GM19025 (cell line): ENCODE measurements at regions not wholly inside any gene's neighbourhood (a gene's known extent, or its start where the extent isn't known, plus 50 kb on each side); places are given as distances from the start of the nearest gene placed in this dataset.
"Not testable (repeated sequence)": the region's sequence is repeated elsewhere in the genome, so short reads cannot be mapped to it uniquely, and the experiment has no call there.

Experiments used
- ATAC-seq: cut with Tn5 transposase; IDR thresholded peaks from one replicate; pipeline ENCODE4 v1.9.1; 2021; ENCODE audit warnings: mild to moderate bottlenecking, low read depth, moderate library complexity; ENCODE audit not compliant: unreplicated experiment

DNA sequence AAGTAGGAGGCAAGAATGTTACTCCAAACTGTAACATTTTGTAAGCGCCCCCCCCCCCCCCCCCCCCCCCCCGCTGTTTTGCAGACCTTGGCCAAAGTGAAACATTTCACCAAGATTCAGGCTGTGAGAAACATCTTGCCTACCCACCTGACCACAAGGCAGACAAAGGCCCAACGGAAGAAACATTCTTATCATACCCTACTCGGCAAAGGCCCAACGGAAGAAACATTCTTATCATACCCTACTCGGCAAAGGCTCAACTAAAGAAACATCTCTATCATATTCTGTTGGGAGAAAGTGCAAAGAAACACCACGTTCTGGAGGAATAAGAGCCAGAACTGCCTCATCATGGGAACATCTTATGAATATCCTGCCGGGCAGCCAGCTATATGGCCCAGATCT is 117.1 kb downstream of the JRKL start:
- no peak for ATAC-seq

DNA sequence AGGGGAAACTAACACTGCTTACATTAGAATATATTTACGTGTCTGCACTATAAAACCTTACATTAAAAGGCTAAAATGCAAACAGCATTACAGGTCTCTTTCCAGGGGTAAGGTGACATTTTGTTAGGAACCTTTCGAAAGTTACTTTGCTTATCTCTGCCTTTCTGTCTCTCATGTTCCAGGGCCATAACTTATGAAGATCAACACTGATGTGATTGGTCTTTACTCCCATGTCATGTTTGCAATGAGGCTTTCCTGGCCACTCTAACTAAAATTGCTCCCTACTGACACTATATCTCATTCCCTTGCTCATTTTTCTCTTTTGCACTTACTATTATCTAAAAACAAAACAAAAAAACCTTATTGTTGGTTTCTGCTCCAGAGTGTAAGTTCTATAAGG is 119.0 kb downstream of the JRKL start:
- ATAC-seq, result no peak

DNA sequence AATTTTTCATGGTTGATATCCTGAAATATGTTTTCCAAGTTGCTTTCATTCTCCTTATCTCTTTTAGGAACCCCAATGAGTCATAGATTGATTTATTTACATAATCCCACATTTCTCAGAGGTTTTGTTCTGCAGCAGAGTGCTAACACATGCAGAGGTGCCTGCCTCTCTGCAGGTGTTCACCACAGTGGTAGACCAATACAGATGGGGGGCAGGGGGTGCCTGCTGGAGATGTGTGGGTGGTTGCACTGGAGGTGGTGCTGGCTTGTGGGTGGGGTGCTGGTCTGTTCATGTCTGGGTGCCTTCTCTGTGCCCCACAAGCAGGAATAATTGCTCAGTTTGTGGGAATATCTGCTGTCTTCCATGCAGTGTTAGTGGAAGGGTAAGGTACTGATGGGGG is 131.1 kb downstream of the JRKL start:
- no peak for ATAC-seq

DNA sequence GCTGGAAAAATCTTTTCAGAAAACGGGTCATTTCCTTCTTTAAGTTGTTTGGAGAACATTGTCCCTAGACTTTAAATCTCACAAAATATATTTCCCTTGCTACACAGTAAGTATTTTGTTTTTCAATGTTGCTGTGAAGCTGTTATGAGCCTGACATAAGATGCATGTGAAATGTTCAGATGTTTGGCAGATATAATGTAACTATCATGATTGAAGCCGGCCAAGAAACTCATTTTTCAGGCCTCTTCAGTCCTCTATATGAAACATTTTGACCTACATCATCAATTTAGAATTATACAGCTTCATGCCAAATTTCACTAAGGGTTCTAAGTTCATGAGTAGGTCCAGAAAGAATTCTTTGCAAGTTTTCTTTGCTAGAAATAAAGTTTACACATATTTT is 133.8 kb downstream of the JRKL start:
- ATAC-seq, result no peak

DNA sequence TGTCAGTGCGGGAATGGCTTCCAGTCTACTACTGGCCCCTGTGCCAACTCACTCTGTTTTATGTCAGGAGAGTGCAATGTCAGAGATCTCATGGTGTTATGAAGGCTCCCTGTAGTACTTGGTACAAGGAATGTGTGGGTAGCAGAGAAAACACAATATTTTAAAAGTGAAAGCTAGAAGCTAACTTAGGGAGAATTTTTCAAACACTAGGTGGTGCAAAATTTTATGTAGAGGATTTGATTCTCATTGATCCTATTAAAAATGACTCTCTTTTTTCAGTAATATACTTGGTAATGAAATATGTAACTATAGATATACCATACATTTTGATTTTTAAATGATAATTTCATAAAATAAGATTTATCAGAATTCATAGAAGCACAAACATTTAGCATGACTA is 134.7 kb downstream of the JRKL start:
- no peak for ATAC-seq

DNA sequence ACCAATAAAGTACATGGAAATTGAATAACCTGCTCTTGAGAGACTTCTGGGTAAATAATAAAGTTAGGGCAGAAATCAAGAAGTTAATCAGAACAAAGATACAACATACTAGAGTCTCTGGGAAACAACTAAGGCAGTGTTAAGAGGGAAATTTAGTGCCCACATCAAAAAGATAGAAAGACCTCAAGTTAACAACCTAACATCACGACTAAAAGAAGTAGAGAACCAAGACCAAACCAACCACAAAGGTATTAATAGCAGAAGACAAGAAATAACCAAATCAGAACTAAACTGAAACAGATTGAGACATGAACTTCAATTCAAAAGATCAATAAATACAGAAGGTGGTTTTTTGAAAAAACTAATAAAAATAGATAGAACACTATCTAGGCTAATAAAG is 140.7 kb downstream of the JRKL start:
- no peak for ATAC-seq

DNA sequence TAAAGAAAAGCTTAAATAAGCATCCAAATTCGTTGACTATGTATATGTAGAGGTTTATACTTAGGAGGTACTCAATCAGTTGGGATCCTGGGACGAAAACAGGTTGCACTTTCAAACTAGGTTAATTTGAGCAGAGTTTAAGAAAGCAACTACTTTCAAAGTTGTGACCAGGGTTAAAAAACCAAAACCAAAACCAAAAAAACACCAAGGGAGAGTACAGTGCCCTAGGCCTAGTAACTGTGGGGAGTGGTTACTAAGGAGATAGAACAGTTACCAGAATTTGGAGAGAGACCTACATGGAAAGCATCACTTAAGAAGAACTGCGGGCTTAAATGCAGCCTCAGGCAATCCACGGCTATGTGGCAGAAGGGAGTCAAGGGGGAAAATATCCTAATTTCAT is 148.3 kb downstream of the JRKL start:
- peak; percentile 92 for ATAC-seq

DNA sequence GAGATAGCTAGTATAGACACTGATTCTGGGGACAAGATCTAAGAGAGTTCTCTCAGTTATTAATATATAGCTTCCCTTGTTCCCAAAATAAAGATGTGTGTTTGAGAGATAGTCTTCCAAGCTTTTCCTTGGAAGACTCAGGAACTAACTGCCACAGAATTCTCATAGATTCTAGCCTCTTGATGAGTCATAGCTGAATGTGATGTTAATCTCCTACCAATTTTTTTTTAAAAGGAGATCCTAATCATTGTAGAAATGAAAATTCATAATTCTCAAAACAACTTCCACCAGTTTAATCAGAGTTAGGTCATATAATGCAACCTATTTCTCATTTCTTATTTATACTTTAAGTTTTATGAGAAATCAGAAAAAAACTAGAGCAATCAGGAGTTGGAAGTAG is 148.8 kb downstream of the JRKL start:
- no peak for ATAC-seq

DNA sequence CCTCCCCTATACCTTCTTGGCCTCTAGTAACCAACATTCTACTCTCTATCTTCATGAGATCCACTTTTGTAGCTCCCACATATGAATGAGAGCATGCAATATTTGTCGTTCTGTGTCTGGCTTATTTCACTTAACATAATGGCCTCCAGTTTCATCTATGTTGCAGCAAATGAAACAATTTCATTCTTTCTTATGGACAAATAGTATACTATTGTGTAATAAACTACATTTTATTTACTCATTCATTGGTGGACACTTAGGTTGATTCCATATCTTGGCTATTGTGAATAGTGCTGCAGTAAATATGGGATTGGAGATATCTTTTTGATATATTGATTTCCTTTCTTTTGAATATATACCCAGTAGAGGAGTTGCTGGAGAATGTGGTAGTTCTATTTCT is 151.1 kb downstream of the JRKL start:
- ATAC-seq, result no peak

DNA sequence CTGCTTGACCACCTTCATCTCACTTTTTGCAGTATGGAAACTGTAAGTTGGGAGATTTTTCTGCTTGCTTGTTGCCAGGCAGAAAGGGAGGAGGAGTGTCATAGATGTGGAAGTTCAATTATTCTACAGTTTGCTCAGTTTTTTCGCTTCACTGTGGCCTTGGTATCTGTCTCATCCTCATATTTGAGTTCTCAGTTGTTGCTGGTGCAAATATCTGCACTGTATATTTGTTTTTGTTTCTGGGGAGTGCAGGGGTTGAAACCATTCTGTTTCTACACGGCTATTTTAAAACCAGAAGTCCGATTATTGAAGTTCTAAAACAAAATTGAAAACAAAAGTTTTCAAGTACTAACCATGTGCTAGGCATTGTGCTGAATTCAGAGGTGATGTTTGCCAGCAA is 153.4 kb downstream of the JRKL start:
- no peak for ATAC-seq

DNA sequence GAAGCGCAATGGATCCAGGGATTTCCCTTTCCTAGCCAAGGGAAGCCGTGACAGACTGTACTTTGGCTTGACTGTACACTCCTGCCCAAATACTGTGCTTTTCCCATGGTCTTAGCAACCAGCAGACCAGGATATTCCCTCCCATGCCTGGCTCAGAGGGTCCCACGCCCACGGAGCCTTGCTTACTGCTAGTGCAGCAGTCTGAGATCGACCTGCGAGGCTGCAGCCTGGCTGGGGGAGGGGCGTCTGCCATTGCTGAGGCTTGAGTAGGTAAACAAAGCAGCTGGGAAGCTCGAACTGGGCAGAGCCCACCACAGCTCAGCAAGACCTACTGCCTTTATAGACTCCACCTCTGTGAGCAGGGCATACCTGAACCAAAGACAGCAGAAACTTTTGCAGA is 155.4 kb downstream of the JRKL start:
- ATAC-seq, result not testable (repeated sequence)

DNA sequence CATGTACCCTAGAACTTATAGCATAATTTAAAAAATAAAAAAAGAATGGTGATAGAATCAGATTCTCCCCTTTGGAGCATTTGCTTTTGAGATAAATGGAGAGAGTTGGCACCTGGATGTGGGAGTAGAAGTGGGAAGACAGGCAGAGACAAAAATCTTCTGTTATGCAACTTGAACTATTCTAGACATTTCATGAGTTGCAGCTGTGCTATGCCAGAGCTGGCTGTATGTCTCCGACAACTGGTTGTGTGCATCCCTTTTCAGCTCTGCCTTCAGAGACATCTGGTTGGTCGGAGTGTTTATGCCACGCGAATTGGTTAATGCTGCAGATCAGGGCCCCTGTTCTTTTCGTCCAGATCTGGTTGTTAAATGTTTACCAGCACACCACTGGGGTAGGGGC is 161.3 kb downstream of the JRKL start:
- ATAC-seq, result no peak

DNA sequence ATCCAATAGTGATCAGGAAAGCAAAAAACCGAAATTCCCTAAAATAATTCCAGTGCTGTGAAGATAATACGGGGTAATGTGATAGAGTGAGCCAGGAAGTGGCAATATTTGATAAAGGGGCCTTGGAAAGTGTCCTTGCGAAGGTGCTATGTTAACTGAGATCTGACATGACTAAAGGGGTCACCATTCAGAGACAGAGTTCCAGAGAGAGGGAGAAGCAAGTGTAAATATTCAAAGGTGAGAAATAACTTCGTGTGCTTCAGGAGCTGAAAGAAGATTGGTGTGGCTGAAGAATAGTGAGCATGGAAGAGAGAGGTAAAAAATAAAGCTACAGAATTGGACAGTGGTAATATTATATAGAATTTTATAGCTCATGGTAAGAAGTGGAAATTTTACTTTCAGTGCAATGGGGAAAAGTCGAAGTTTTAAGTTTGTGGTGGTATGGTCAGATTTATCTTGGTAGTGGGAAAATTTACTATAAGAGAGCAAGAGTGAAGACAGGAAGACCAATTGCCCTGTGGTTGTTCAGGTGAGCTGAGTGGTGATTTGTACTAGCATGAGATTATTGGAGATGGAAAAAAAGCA is 164.5 kb downstream of the JRKL start:
- ATAC-seq, result no peak

DNA sequence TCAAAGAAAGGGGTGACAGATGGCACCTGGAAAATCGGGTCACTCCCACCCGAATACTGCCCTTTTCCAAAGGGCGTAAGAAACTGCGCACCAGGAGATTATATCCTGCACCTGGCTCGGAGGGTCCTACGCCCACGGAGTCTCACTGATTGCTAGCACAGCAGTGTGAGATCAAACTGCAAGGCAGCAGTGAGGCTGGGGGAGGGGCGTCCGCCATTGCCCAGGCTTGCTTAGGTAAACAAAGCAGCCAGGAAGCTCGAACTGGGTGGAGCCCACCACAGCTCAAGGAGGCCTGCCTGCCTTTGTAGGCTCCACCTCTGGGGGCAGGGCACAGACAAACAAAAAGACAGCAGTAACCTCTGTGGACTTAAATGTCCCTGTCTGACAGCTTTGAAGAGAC is 166.0 kb downstream of the JRKL start:
- not testable (repeated sequence) for ATAC-seq

DNA sequence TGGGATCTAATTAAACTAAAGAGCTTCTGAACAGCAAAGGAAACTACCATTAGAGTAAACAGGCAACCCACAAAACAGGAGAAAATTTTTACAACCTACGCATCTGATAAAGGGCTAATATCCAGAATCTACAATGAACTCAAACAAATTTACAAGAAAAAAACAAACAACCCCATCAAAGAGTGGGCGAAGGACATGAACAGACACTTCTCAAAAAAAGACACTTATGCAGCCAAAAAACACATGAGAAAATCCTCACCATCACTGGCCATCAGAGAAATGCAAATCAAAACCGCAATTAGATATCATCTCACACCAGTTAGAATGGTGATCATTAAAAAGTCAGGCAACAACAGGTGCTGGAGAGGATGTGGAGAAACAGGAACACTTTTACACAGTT is 170.9 kb downstream of the JRKL start:
- not testable (repeated sequence) for ATAC-seq

DNA sequence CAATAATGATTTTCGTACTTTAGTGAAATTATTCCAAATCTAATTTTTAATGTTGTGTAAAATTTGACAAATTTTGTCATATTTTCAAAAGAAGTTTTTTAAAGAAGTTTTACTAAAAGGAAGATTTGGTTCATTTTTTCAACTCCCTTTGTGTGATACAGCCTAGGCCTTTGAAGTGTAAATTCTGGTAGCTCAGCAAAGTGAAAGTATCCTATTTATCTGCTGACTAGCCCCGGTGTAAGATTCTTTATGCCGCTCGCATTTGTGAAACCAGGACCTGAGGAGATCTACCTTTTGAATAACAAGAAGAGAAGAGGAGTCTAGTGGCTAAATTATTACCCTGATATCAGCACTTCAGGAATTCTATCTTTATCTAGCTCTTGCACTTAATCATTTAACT is 177.4 kb downstream of the JRKL start:
- ATAC-seq, result no peak

DNA sequence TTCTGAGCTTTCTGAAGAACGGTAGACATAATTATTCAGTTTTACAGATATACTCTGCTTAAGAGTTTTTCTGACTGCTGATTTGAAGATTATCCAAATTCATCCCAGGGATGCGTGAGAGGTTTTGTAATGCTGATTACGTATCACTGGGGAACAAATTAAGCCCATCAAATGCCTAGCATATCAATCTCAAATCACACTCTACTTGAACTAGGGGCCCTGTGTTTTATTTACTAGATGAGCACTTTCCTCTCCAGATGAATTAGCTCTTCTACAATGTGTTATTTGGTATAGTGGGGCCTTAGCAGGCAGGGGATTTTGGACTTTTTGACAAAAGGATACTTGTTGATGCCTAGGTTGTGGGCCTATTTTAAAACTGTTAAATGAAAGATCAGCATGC is 177.9 kb downstream of the JRKL start:
- ATAC-seq, result no peak

DNA sequence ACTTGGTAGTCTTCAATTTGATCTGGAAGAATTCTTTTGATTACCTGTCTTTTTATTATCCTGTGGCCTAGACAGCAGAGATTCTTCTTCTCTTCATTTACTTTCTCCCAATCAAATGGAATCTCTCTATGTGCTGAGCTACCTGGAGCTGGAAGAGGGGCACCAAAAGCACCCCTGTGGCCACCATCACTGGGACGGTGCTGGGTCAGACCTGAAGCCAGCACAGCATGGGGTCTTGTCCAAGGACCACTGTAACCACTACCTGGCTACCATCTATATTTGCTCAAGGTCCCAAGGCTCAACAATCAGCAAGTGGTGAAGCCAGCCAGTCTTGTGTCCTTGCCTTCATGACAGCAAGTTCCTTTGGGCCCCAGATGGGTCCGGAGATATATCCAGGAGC is 186.6 kb downstream of the JRKL start:
- no peak for ATAC-seq

DNA sequence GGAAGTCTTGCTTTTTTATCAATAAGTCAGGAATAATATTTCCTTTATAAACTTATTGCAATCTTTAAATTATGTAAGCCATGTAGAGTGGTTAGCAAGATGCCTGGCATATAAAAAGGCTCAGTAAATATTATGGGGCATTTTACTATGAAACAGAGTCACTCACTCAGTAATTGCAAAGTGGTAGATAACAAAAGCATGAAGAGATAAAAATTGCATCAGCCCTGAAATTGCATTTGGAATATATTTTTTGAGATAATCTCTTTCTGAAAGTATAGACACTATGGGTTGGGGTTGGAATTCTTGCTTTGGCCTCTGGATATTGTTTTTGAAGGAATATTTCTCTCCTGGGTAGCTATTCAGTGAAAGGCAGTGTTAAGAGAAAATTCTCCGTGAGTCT is 188.6 kb downstream of the JRKL start:
- no peak for ATAC-seq

DNA sequence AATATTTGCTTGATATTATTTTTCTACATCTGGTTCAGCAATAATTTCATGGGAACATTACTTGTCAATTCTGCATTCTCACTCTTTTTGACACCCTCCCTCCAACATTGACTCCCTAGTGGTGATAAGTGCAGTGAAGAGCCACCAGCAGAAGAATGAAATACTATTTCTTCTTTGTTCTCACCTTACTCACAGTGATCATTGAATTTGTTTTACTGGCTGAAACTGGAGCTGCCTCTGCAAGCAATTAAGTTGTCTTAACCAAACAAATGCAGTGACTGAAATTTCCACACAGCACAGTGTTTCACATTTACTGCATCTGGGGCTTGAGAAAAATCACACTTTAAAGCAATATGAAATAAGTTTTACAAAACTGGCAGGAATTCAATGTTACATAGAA is 189.8 kb downstream of the JRKL start:
- no peak for ATAC-seq

DNA sequence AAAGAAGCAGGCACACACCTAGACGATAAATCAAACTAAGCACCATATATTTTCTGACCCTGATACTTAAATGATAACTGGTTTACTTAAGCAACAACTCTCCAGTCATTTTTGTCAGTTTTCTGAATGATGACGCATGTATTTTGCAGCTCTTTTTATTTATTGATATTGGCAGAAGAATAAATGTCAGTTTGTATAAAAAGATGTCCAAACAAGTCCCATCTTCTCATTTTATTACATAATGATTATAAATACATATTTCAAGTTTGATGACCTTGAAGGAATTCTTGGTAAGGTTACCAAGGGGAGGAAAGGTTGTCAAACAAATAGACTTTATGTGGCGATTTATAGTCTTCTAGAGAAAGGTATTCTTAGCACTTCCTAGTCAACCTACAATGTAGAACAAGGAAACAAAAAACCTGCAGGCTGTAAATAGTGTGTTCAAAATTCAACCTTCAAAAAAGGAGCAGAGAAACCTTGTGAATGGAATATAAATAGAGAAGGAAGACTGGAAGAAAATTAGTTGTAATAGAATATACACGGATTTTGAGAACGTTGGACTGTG is 190.7 kb downstream of the JRKL start:
- no peak for ATAC-seq

DNA sequence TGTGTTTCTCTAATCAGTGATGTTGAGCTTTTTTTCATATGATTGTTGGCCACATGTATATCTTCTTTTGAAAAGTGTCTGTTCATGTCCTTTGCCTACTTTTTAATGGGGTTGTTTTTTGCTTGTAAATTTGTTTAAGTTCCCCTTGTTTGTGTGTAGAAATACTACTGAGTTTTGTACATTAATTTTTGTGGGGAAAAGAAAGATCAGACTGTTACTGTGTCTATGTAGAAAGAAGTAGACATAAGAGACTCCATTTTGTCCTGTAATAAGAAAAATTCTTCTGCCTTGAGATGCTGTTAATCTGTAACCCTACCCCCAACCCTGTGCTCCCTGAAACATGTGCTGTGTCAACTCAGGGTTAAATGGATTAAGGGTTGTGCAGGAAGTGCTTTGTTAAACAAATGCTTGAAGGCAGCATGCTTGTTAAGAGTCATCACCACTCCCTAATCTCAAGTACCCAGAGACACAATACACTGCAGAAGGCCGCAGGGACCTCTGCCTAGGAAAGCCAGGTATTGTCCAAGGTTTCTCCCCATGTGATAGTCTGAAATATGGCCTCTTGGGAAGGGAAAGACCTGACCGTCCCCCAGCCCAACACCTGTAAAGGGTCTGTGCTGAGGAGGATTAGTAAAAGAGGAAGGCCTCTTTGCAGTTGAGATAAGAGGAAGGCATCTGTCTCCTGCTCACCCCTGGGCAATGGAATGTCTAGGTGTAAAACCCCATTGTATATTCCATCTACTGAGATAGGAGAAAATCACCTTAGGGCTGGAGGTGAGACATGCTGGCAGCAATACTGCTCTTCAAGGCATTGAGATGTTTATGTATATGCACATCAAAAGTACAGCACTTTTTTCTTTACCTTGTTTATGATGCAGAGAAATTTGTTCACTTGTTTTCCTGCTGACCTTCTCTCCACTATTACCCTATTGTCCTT is 196.4 kb downstream of the JRKL start:
- ATAC-seq, result not testable (repeated sequence)
